ENCODE measurements at regions not wholly inside any gene's neighbourhood (a gene's known extent, or its start where the extent isn't known, plus 50 kb on each side); places are given as distances from the start of the nearest gene placed in this dataset.
"Not testable (repeated sequence)": the region's sequence is repeated elsewhere in the genome, so short reads cannot be mapped to it uniquely, and the experiment has no call there.

DNA sequence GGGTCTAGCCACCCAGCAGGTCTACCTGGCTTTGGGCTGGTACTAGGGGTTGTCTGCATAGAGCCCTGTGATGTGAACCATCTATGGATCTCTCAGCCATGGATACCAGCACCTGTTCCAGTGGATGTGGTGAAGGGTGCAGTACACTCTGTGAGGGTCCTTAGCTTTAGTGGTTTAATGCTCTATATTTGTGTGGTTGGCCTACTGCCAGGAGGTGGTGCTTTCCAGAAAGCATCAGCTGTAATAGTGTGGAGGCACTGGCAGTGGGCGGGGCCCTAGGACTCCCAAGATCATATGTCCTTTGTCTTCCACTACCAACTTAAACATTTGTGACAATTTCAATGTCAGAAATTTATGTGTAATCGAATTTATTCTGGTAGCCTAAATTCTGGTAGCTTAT, 1065.1 kb downstream of the RPIA start:
- not testable (repeated sequence) for DNase-seq (ENCODE audit: low spot score)

GRCh38 chr2:89758332-89759026, 1067.0 kb downstream of the RPIA start:
- DNase-seq (ENCODE audit: low spot score) = not testable (repeated sequence)

- DNase-seq (ENCODE audit: low spot score) = not testable (repeated sequence)
Observed at GRCh38 chr2:89760762-89761161, 1069.3 kb downstream of the RPIA start.

DNA sequence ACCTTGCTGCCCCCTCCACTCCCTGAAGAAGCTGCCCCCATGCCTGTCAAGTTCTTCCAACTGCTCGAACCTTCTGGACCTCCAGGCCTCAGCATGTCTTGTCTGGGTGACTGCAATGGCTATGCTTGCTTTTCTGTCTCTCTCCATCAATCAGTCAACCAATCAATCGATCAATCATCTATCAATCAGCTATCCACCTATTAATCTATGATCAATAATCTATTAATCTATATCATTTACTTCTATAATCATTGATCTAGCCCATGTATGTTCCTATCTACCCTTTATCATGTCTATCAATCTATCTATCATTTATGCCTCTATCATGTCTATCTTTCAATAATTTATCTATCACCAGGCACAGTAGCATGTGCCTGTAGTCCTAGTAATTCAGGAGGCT, 1069.7 kb downstream of the RPIA start:
- not testable (repeated sequence) for DNase-seq (ENCODE audit: low spot score)

- DNase-seq (ENCODE audit: low spot score) = not testable (repeated sequence)
Observed at GRCh38 chr2:89761863-89762262, 1070.4 kb downstream of the RPIA start.

DNA sequence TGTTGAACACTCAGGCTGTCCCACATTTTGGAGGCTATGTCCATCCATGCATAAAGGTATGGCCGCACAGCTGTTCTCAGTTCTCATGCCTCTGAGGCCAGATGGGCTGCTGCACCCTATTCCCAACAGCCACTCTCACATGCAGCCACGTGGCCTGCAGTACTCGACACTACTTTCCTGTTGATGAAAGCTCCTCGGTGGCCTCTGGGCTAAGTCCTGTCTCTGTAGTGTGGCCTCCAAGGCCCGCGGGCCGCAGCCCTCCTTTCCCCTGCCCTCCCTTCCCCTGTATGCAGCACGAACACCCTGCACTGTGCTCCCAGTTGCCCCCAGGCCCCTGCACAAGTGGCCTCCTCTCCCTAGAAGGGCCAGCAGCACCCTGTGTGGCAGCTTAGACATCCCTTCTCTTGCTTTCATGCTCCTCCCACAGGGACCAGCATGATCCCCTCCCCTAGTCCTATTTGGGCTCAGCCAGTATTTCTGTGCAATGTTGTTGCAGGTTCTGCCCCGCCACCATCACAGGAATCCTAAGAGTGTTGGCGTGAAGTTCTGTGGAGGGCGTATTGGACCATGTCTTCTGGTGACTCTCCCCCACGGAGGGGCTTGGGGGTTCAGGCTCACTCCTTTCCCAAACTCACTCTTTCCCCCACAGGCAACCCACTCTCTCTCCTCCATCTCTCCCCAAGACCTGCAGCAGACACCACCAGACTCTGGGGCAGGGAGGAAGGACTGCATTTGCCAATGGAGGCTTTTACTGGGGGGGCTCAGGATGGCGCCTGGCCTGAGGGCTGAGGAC, 1071.2 kb downstream of the RPIA start:
- DNase-seq (ENCODE audit: low spot score) = not testable (repeated sequence)

DNA sequence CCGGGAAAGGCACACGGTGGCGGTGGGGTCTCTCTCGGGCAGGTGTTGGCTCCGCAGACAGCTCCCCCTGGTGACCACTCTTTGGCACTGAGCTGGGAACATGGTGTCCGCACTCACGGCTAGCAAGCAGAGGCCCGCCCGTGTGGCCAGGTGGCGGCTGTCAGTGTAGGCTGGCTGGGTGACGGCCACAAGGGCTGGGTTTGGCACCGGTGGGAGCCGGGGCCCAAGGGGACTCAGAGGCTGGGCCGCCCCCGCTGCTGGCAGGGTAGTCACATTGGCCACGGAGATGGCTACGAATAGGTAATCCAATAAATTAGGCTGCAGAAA, 1071.7 kb downstream of the RPIA start:
- DNase-seq (ENCODE audit: low spot score) = no peak

DNA sequence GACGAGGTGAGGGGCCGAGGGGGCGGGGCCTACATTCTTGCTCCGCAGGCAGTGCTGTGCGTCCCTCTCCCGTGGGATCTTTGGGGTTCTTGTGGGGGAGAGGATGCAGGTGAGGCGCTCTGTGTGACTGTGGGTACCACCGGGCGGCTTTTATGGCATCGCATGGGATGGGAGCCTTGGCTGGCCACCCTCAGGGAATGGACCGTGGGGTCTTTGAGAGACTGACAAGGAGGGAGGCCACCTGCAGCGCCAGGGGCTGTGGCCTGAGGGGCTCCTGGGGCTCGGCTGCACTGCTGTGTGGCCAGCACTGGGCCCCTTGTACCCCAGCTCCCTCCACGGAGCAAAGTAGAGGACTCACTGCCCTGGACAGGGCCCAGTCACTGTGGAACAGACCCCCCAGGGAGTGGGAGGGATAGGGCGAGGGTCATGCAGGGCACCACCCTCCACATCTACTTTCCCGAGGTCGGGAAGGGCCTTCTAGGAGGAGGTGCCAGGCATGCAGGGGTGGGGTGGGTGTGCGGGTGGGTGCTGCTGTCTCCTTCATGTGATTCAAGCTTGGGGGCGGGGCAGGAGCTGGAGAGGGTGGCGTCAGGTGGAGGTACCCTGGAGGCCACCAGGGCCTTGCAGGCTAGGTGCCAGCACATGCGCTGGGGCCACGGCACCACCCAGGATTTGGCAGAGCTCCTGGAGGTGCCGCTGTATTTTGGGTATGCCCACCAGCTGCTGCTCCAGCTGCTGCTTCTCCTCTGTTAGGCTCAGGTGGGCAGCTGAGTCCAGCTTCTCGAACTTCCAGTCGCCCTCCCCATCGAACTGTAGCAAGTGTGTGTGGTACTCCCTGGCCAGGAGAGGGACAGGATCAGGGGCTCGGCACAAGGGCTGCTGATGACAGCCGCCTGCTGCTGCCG, 1072.4 kb downstream of the RPIA start:
- DNase-seq (ENCODE audit: low spot score) = no peak

DNA sequence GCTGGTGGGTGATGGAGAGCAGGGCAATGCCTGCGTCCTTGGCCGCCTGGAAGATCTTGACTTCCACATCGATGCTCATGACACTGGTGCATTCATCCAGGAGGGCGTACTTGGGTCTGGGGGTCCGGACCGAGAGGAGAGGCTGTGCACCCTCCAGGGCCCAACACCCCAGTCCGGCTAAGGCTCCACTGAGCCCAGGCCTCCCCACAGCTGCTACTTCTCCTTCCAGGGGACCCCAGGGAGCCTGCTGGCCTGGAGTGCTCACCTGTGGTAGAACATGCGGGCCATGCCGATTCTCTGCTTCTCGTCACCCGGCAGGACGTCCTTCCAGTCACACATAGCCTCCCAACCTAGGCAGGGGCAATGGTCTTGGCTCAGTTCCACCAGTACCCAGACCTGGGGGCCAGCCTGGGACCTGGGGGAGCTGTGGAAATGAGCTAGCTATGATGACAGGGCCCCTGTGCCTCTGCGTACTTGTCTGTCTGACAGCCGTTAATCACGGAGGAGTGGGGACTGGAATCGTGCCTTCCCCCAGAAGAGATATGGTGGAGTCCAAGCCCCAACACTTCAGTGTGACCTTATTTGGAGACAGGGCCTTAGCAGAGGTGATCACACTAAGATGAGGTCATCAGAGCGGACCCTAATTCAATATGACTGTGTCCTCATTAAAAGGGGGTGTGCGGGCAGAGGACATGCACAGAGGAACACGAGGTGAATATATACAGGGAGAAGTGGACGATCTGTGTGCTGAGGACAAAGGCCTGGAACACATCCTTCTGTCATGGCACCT, 1073.3 kb downstream of the RPIA start:
- DNase-seq (ENCODE audit: low spot score) = not testable (repeated sequence)

- not testable (repeated sequence) for DNase-seq (ENCODE audit: low spot score)
Observed at GRCh38 chr2:89765361-89765718, 1073.9 kb downstream of the RPIA start.

GRCh38 chr2:89766141-89766990, 1074.9 kb downstream of the RPIA start:
- DNase-seq (ENCODE audit: low spot score) = not testable (repeated sequence)

GRCh38 chr2:89767058-89767457, 1075.6 kb downstream of the RPIA start:
- DNase-seq (ENCODE audit: low spot score) = not testable (repeated sequence)

GRCh38 chr2:89767572-89768435, 1076.3 kb downstream of the RPIA start:
- DNase-seq (ENCODE audit: low spot score) = no peak

DNA sequence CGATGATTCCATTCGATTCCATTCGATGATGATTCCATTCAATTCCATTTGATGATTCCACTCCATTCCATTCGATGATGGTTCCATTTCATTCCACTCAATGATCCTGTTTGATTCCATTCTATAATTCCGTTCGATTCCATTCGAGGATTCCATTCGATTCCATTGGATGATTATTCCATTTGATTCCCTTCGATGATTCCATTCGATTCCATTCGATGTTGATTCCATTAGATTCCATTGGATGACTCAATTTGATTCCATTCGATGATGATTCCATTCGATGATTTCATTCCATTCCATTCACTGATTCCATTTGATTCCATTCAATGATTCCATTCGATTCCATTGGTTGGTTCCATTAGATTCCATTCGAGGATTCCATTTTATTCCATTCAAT, 1084.4 kb downstream of the RPIA start:
- DNase-seq (ENCODE audit: low spot score) = no peak

DNA sequence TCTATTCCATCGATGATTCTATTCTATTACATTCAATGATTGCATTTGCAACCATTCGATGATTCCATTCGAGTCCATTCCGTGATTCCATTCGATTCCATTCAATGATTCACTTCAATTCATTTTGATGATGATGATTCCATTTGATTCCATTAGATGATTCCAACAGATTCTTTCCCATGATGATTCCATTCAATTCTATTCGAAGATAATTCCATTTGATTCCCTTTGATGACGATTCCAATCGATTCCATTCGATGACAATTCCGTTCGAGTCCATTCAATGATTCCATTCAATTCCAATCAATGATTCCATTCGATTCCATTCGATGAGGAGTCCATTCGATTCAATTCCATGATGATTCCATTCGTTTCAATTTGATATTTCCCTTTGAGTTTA, 1088.8 kb downstream of the RPIA start:
- no peak for DNase-seq (ENCODE audit: low spot score)

DNA sequence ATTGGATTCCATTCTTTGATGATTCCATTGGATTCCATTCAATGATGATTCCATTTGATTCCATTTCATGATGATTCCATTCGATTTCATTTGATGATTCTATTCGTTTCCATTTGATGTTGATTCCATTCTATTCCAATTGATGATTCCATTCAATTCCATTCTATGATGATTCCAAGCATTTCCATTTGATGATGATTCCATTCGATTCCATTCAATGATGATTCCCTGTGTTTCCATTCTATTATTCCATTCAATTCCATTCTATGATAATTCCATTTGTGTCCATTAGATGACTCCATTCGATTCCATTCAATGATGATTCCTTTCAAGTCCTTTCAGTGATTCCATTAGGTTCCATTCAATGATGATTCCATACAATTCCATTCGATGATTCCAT, 1090.5 kb downstream of the RPIA start:
- DNase-seq (ENCODE audit: low spot score) = no peak

DNA sequence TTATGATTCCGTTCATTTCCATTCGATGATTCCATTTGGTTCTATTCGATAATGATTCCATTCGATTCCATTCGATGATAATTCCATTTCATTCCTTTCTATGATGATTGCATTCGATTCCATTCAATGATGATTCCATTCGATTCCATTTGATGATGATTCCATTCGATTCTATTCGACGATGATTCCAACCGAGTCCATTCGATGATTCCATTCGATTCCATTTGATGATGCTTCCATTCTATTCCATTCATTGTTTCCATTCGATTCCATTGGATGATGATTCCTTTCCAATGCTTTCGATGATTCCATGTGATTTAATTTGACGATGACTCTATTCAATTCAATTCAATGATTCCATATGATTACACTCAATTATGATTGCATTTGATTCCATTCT, 1093.5 kb downstream of the RPIA start:
- no peak for DNase-seq (ENCODE audit: low spot score)

DNA sequence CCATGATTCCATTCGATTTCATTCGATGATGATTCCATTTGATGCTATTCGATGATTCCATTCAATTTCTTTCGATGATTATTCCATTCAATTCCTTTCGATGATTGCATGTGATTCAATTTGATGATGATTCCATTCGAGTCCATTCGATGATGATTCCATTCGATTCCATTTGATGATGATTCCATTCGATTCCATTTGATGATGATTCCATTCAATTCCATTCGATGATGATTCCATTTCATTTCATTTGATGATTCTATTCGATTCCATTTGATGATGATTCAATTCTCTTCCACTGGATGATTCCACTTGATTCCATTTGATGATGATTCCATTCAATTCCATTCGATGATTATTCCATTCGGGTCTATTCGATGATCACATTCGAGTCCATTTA, 1094.1 kb downstream of the RPIA start:
- not testable (repeated sequence) for DNase-seq (ENCODE audit: low spot score)

GRCh38 chr2:89786642-89787041, 1095.2 kb downstream of the RPIA start:
- DNase-seq (ENCODE audit: low spot score) = not testable (repeated sequence)

GRCh38 chr2:89795530-89795929, 1104.1 kb downstream of the RPIA start:
- not testable (repeated sequence) for DNase-seq (ENCODE audit: low spot score)

Measured in ureter (tissue), 1 donor.